Right renal cortex interstitium (tissue), 3 donors: ENCODE measurements at regions not wholly inside any gene's neighbourhood (a gene's known extent, or its start where the extent isn't known, plus 50 kb on each side); places are given as distances from the start of the nearest gene placed in this dataset.
A peak's percentile ranks its signal among the peaks of the same experiment; 100 is the strongest.

Source experiments
- DNase-seq, 3 donors: peaks; one replicate each; pipeline ENCODE4 v3.0.0-alpha.2; 2013; ENCODE audit warnings: low read depth in 3 of 3, low spot score in 2 of 3

GRCh38 chr13:73859841-73860240, 274.4 kb downstream of the KLF12 start:
- DNase-seq = no peak

GRCh38 chr13:73857106-73857505, 277.1 kb downstream of the KLF12 start:
- no peak for DNase-seq

- no peak for DNase-seq
These were observed 283.1 kb downstream of the KLF12 start for GRCh38 chr13:73851104-73851503.

GRCh38 chr13:73850104-73850873, 283.9 kb downstream of the KLF12 start:
- no peak for DNase-seq

- no peak for DNase-seq
These were observed 284.9 kb downstream of the KLF12 start for GRCh38 chr13:73849292-73849691.

GRCh38 chr13:73844986-73845385, 289.2 kb downstream of the KLF12 start:
- no peak for DNase-seq

- no peak for DNase-seq
These were observed 291.6 kb downstream of the KLF12 start for GRCh38 chr13:73842626-73843025.

- no peak for DNase-seq
These were observed 292.0 kb downstream of the KLF12 start for GRCh38 chr13:73842184-73842583.

GRCh38 chr13:73837147-73837546, 297.1 kb downstream of the KLF12 start:
- no peak for DNase-seq

GRCh38 chr13:73835138-73835721, 299.0 kb downstream of the KLF12 start:
- DNase-seq = peak; percentile 23 to 39 (median 36)

- no peak for DNase-seq
These were observed 300.7 kb downstream of the KLF12 start for GRCh38 chr13:73833325-73834070.

- no peak for DNase-seq
These were observed 301.4 kb downstream of the KLF12 start for GRCh38 chr13:73832825-73833224.

GRCh38 chr13:73832128-73832588, 302.0 kb downstream of the KLF12 start:
- peak in 2 of 3 donors; percentile 4 to 20 for DNase-seq

- no peak for DNase-seq
These were observed 304.8 kb downstream of the KLF12 start for GRCh38 chr13:73829416-73829815.

- no peak for DNase-seq
These were observed 305.4 kb downstream of the KLF12 start for GRCh38 chr13:73828811-73829210.

GRCh38 chr13:73827434-73827833, 306.8 kb downstream of the KLF12 start:
- no peak for DNase-seq

- no peak for DNase-seq
These were observed 309.1 kb downstream of the KLF12 start for GRCh38 chr13:73825143-73825542.

- no peak for DNase-seq
These were observed 311.3 kb downstream of the KLF12 start for GRCh38 chr13:73822668-73823592.

- no peak for DNase-seq
These were observed 313.5 kb downstream of the KLF12 start for GRCh38 chr13:73820688-73821087.

- DNase-seq = no peak
These were observed 313.9 kb downstream of the KLF12 start for GRCh38 chr13:73820285-73820684.

GRCh38 chr13:73819711-73820110, 314.5 kb downstream of the KLF12 start:
- no peak for DNase-seq
